ENCODE measurements at regions not wholly inside any gene's neighbourhood (a gene's known extent, or its start where the extent isn't known, plus 50 kb on each side); places are given as distances from the start of the nearest gene placed in this dataset.

DNA sequence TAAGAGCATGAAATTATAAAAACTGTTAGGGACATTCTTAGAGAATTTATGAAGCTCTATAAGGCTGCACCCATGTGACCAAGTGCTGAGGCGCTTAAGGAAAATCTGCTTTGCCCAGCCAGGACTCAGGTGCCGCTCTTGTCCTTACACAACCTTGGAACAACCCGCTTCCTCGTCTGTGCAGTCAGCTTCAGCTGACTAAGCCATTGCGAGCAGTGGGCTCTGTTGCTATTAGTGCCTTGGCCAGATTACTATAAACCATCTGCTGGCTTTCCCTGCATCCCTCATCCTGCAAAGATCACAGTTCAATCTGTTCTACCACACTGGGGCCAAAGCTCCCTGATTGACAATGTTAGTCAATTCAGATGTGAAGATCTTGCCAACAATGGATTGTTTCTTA, 89.1 kb upstream of the E2F3 start:
- no peaks in the 10 kb centered on the region for H3K79me2 ChIP-seq (ENCODE audit: low read length)
- no peaks in the 10 kb centered on the region for H3K4me1 ChIP-seq (ENCODE audit: low read length)
- no peak overlapping the region for H3K27ac ChIP-seq (ENCODE audit: low read length)
- H3K4me3 ChIP-seq (ENCODE audit: low read length): no peak overlapping the region
- TF ChIP-seq EZH2phosphoT487 (IDR thresholded peaks at IDR 0.05; ENCODE audit: low read depth) (no peak), CTCF (IDR thresholded peaks at IDR 0.05; ENCODE audit: low read depth, low read length) (no peak)
- no peaks in the 10 kb centered on the region; the same call in 1 of the 2 replicates for H3K27me3 ChIP-seq (ENCODE audit: low read depth, low read length)
- no peak overlapping the region for H2AFZ ChIP-seq (ENCODE audit: low read depth, low read length)
- H3K9me3 ChIP-seq (ENCODE audit: insufficient read depth, low read length): no peaks in the 10 kb centered on the region
- H3K9ac ChIP-seq (ENCODE audit: low read length): no peak overlapping the region
- no peak overlapping the region for H3K4me2 ChIP-seq (ENCODE audit: low read length)
- no peaks in the 10 kb centered on the region for H4K20me1 ChIP-seq (ENCODE audit: insufficient read depth, low read length)
- no peaks in the 10 kb centered on the region for H3K36me3 ChIP-seq (replicated peaks; ENCODE audit: low read depth, low read length)

GRCh38 chr6:20313051-20313450, 88.6 kb upstream of the E2F3 start:
- Histone ChIP-seq H3K4me1 (ENCODE audit: low read length) (no peaks in the 10 kb centered on the region), H3K27ac (ENCODE audit: low read length) (no peak overlapping the region), H4K20me1 (ENCODE audit: insufficient read depth, low read length) (no peaks in the 10 kb centered on the region), H3K4me3 (ENCODE audit: low read length) (no peak overlapping the region), H3K36me3 (replicated peaks; ENCODE audit: low read depth, low read length) (no peaks in the 10 kb centered on the region), H3K9ac (ENCODE audit: low read length) (no peak overlapping the region), H3K9me3 (ENCODE audit: insufficient read depth, low read length) (no peaks in the 10 kb centered on the region), H2AFZ (ENCODE audit: low read depth, low read length) (no peak overlapping the region), H3K79me2 (ENCODE audit: low read length) (no peaks in the 10 kb centered on the region), H3K4me2 (ENCODE audit: low read length) (no peak overlapping the region), H3K27me3 (ENCODE audit: low read depth, low read length) (no peaks in the 10 kb centered on the region; the same call in 1 of the 2 replicates)
- no peak for TF ChIP-seq EZH2phosphoT487 (IDR thresholded peaks at IDR 0.05; ENCODE audit: low read depth)

DNA sequence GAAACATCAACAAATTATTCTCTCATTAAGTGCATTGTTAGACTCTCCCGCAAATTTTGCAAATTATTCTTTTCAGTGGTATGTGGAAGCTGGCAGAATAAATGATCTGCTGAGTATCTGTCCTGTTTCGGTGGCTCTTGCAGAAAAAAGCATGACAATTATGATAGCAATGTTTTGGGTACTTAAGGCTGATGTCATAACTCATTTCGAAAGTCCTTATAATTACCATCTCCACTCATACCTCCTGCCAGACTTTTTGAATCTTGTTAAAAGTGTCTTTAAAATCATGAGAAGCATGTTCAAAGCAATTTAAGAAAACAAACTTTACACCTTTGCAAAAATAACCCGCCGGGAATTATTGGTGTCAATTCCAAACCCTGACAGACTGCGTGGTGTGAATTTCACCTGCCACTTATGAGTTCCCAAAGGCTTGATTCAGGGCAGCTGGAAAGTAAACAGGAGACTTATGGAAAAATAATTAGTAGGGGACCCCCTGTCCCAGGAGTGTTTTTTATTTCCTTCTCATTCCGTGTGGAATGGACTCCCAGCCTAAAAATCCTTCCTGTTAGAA, 87.6 kb upstream of the E2F3 start:
- no peak overlapping the region for H3K27ac ChIP-seq (ENCODE audit: low read length)
- no peak overlapping the region for H3K4me2 ChIP-seq (ENCODE audit: low read length)
- H3K4me1 ChIP-seq (ENCODE audit: low read length): no peaks in the 10 kb centered on the region
- H3K27me3 ChIP-seq (ENCODE audit: low read depth, low read length): no peaks in the 10 kb centered on the region; the same call in 1 of the 2 replicates
- H2AFZ ChIP-seq (ENCODE audit: low read depth, low read length): no peak overlapping the region
- H3K4me3 ChIP-seq (ENCODE audit: low read length): no peak overlapping the region
- TF ChIP-seq CTCF (IDR thresholded peaks at IDR 0.05; ENCODE audit: low read depth, low read length): no peak
- TF ChIP-seq EZH2phosphoT487 (IDR thresholded peaks at IDR 0.05; ENCODE audit: low read depth): no peak
- no peaks in the 10 kb centered on the region for H3K79me2 ChIP-seq (ENCODE audit: low read length)
- H4K20me1 ChIP-seq (ENCODE audit: insufficient read depth, low read length): no peaks in the 10 kb centered on the region
- no peak overlapping the region for H3K9ac ChIP-seq (ENCODE audit: low read length)
- no peaks in the 10 kb centered on the region for H3K36me3 ChIP-seq (replicated peaks; ENCODE audit: low read depth, low read length)
- H3K9me3 ChIP-seq (ENCODE audit: insufficient read depth, low read length): no peaks in the 10 kb centered on the region

- TF ChIP-seq EZH2phosphoT487 (IDR thresholded peaks at IDR 0.05; ENCODE audit: low read depth) (no peak), CTCF (IDR thresholded peaks at IDR 0.05; ENCODE audit: low read depth, low read length) (no peak)
- Histone ChIP-seq H4K20me1 (ENCODE audit: insufficient read depth, low read length) (no peaks in the 10 kb centered on the region), H3K9me3 (ENCODE audit: insufficient read depth, low read length) (no peaks in the 10 kb centered on the region), H3K36me3 (replicated peaks; ENCODE audit: low read depth, low read length) (no peaks in the 10 kb centered on the region), H3K79me2 (ENCODE audit: low read length) (no peaks in the 10 kb centered on the region), H3K9ac (ENCODE audit: low read length) (no peak overlapping the region), H3K27me3 (ENCODE audit: low read depth, low read length) (no peaks in the 10 kb centered on the region; the same call in 1 of the 2 replicates), H3K4me2 (ENCODE audit: low read length) (no peak overlapping the region), H2AFZ (ENCODE audit: low read depth, low read length) (no peak overlapping the region), H3K27ac (ENCODE audit: low read length) (no peak overlapping the region), H3K4me3 (ENCODE audit: low read length) (no peak overlapping the region), H3K4me1 (ENCODE audit: low read length) (peaks cover 6% of the 10 kb centered on the region)
Measured at GRCh38 chr6:20314866-20315845, 86.5 kb upstream of the E2F3 start.
